ENCODE measurements at regions not wholly inside any gene's neighbourhood (a gene's known extent, or its start where the extent isn't known, plus 50 kb on each side); places are given as distances from the start of the nearest gene placed in this dataset.

GRCh38 chr13:37491661-37492060 lies 106.9 kb downstream of the POSTN start:
- TF ChIP-seq POLR2A (IDR thresholded peaks at IDR 0.05) = no peak
- TF ChIP-seq, protein P1, sequence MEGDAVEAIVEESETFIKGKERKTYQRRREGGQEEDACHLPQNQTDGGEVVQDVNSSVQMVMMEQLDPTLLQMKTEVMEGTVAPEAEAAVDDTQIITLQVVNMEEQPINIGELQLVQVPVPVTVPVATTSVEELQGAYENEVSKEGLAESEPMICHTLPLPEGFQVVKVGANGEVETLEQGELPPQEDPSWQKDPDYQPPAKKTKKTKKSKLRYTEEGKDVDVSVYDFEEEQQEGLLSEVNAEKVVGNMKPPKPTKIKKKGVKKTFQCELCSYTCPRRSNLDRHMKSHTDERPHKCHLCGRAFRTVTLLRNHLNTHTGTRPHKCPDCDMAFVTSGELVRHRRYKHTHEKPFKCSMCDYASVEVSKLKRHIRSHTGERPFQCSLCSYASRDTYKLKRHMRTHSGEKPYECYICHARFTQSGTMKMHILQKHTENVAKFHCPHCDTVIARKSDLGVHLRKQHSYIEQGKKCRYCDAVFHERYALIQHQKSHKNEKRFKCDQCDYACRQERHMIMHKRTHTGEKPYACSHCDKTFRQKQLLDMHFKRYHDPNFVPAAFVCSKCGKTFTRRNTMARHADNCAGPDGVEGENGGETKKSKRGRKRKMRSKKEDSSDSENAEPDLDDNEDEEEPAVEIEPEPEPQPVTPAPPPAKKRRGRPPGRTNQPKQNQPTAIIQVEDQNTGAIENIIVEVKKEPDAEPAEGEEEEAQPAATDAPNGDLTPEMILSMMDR (IDR thresholded peaks at IDR 0.05) = no peak

Data from right lobe of liver (tissue), 4 donors.